HepG2 (cell line): ENCODE measurements at regions not wholly inside any gene's neighbourhood (a gene's known extent, or its start where the extent isn't known, plus 50 kb on each side); places are given as distances from the start of the nearest gene placed in this dataset.

Experiments used
- ATAC-seq: fragments of 200-7000 bp; cut with Tn5 transposase; 3 replicates; pipeline ENCODE4 v1.9.1; 2020; ENCODE audit warnings: mild to moderate bottlenecking, moderate library complexity
- BruUV-seq: library from RNA; stranded (reverse); fragments of 400-500 nt; replicated peaks from 2 replicates; lab custom pipeline; 2021; lab: Mats Ljungman, UMichigan
- CTCF ChIA-PET: fragments of 300-600 bp; formaldehyde crosslinking; extraction: SDS; loops from one replicate; lab custom pipeline; 2021; ENCODE audit warnings: low total read pairs, inconsistent platforms, low intra/inter-chr PET ratio; lab: Yijun Ruan, JAX
- POLR2A ChIA-PET: fragments of 350-600 bp; sonication (Branson Sonifier 250); formaldehyde crosslinking; loops from one replicate; lab custom pipeline; 2020; ENCODE audit warnings: antibody characterized with exemption, inconsistent platforms; lab: Yijun Ruan, JAX
- DNase-seq: peaks from one replicate; pipeline ENCODE4 v3.0.0-alpha.2; 2015; ENCODE audit warnings: low spot score
- FAIRE-seq: peaks from 3 replicates; lab custom pipeline; 2011; peaks lifted over from hg19 to GRCh38; lab: Jason Lieb, UNC
- H2AFZ ChIP-seq: one replicate; pipeline ENCODE4 v1.6.1; 2011; ENCODE audit warnings: low read length, inconsistent platforms
- H3K27ac ChIP-seq: fragments of 300-600 bp; 3 replicates; pipeline ENCODE4 v1.8.0; 2011; ENCODE audit warnings: mixed run types, mild to moderate bottlenecking, mixed read lengths, low read length, inconsistent platforms; ENCODE audit not compliant: insufficient read depth; ENCODE audit errors: extremely low read length
- H3K27me3 ChIP-seq, 2 experiments: fragments of 200-600 bp in 1 of 2; 2 replicates in 1 of 2; 3 replicates in 1 of 2; pipeline versions ENCODE4 v1.6.0 to v1.8.0; 2011; ENCODE audit warnings: low read length in 2 of 2, mild to moderate bottlenecking in 2 of 2, moderate library complexity in 2 of 2, inconsistent platforms in 1 of 2; ENCODE audit not compliant: insufficient read depth in 2 of 2, control insufficient read depth in 1 of 2
- H3K36me3 ChIP-seq, 2 experiments: fragments of 200-600 bp in 1 of 2; replicated peaks in 1 of 2; 2 replicates in 1 of 2; 3 replicates in 1 of 2; pipeline versions ENCODE4 v1.5.1 to v1.8.0; 2011; ENCODE audit warnings: low read length in 2 of 2, inconsistent platforms in 1 of 2; ENCODE audit not compliant: insufficient read depth in 2 of 2, control insufficient read depth in 1 of 2
- H3K4me1 ChIP-seq: 2 replicates; pipeline ENCODE4 v1.5.1; 2012; ENCODE audit warnings: low read length, inconsistent platforms; ENCODE audit not compliant: insufficient read depth
- H3K4me2 ChIP-seq: 2 replicates; pipeline ENCODE4 v1.6.0; 2011; ENCODE audit warnings: low read depth, low read length, inconsistent platforms
- H3K4me3 ChIP-seq, 3 experiments: fragments of 200-600 bp in 1 of 3; sonication (generic), shearing (Covaris generic) in 1 of 3; replicated peaks in 1 of 3; 2 replicates each; pipeline ENCODE4 v1.5.1; 2011 to 2016; ENCODE audit warnings: low read length in 3 of 3, inconsistent platforms in 2 of 3, low read depth in 2 of 3, mild to moderate bottlenecking in 2 of 3, control low read depth in 1 of 3, mixed read lengths in 1 of 3; ENCODE audit not compliant: insufficient read depth in 1 of 3
- H3K79me2 ChIP-seq: one replicate; pipeline ENCODE4 v1.6.1; 2011; ENCODE audit warnings: low read length, inconsistent platforms; ENCODE audit not compliant: insufficient read depth
- H3K9ac ChIP-seq: 2 replicates; pipeline ENCODE4 v1.6.0; 2011; ENCODE audit warnings: mild to moderate bottlenecking, low read depth, low read length, inconsistent platforms; ENCODE audit not compliant: insufficient read depth
- H3K9me3 ChIP-seq: 2 replicates; pipeline ENCODE4 v1.5.1; 2012; ENCODE audit warnings: mild to moderate bottlenecking, low read length
- H4K20me1 ChIP-seq: 2 replicates; pipeline ENCODE4 v1.6.0; 2011; ENCODE audit warnings: inconsistent platforms, mild to moderate bottlenecking, low read length, moderate library complexity; ENCODE audit not compliant: insufficient read depth
- FOSL1 ChIP-seq: sonication (generic); formaldehyde crosslinking; IDR thresholded peaks from 2 replicates; pipeline ENCODE4 v1.9.0; 2021; ENCODE audit warnings: missing genetic modification reagents, borderline replicate concordance
- FOSL2 ChIP-seq: sonication (generic); formaldehyde crosslinking; IDR thresholded peaks from 2 replicates; pipeline ENCODE4 v1.4.0; 2020; ENCODE audit warnings: missing genetic modification reagents
- GATAD2A ChIP-seq: IDR thresholded peaks from 2 replicates; pipeline ENCODE4 v1.6.1; 2016
- HDAC1 ChIP-seq: sonication (generic); formaldehyde crosslinking; IDR thresholded peaks from 2 replicates; pipeline ENCODE4 v1.5.1; 2020; ENCODE audit warnings: mild to moderate bottlenecking, missing genetic modification reagents
- ONECUT2 ChIP-seq: sonication (generic); formaldehyde crosslinking; IDR thresholded peaks from 2 replicates; pipeline ENCODE4 v1.4.0; 2020; ENCODE audit warnings: missing genetic modification reagents
- RBFOX2 ChIP-seq: fragments of 200-400 bp; formaldehyde crosslinking; IDR thresholded peaks from 2 replicates; pipeline ENCODE4 v1.6.1; 2017; ENCODE audit warnings: low read depth, mild to moderate bottlenecking, low read length
- SMARCC2 ChIP-seq: fragments of 450-650 bp; IDR thresholded peaks from 2 replicates; pipeline ENCODE4 v1.6.1; 2017; ENCODE audit warnings: antibody characterized with exemption, mild to moderate bottlenecking
- SNRNP70 ChIP-seq: fragments of 200-400 bp; formaldehyde crosslinking; IDR thresholded peaks from 2 replicates; pipeline ENCODE4 v1.6.1; 2017; ENCODE audit warnings: mild to moderate bottlenecking, low read depth, low read length, moderate library complexity
- TBP ChIP-seq: sonication (generic); formaldehyde crosslinking; IDR thresholded peaks from 2 replicates; pipeline ENCODE4 v1.5.0; 2020; ENCODE audit warnings: missing genetic modification reagents
- TP53 ChIP-seq: sonication (generic); formaldehyde crosslinking; conservative IDR thresholded peaks from 2 replicates; pipeline ENCODE4 v1.4.0; 2020; ENCODE audit warnings: missing genetic modification reagents
- ZEB1 ChIP-seq: IDR thresholded peaks from 2 replicates; pipeline ENCODE4 v1.6.1; 2012; ENCODE audit warnings: mild to moderate bottlenecking, low read depth, inconsistent platforms; ENCODE audit not compliant: insufficient replicate concordance
- ZZZ3 ChIP-seq: sonication (generic); formaldehyde crosslinking; IDR thresholded peaks from 2 replicates; pipeline ENCODE4 v1.4.0; 2020; ENCODE audit warnings: missing genetic modification reagents, mild to moderate bottlenecking, borderline replicate concordance
- WGBS: methylation state at CpG from one replicate; pipeline ENCODE4 v1.1.6; 2017; ENCODE audit warnings: low lambda C conversion rate; 5-methylcytosine and 5-hydroxymethylcytosine counted together
- in situ Hi-C: cut with HindIII; loops from 2 replicates; pipeline ENCODE4 v1.10.0; 2017; ENCODE audit warnings: low pct_unique_long_range_greater_than_20kb; ENCODE audit not compliant: extremely low pct_ligation_motif_present
- intact Hi-C: fragments of 100-400 bp; cut with micrococcal nuclease; formaldehyde crosslinking; loops from one replicate; pipeline ENCODE4 v1.10.0; 2022; ENCODE audit not compliant: unreplicated experiment
- TF ChIP-seq, protein P1 (sequence below): sonication (generic); formaldehyde crosslinking; conservative IDR thresholded peaks from 2 replicates; pipeline ENCODE4 v1.4.0; 2020; ENCODE audit warnings: missing genetic modification reagents
- TF ChIP-seq, protein P2 (sequence below): sonication (generic); formaldehyde crosslinking; IDR thresholded peaks from 2 replicates; pipeline ENCODE4 v1.5.0; 2020; ENCODE audit warnings: missing genetic modification reagents

DNA sequence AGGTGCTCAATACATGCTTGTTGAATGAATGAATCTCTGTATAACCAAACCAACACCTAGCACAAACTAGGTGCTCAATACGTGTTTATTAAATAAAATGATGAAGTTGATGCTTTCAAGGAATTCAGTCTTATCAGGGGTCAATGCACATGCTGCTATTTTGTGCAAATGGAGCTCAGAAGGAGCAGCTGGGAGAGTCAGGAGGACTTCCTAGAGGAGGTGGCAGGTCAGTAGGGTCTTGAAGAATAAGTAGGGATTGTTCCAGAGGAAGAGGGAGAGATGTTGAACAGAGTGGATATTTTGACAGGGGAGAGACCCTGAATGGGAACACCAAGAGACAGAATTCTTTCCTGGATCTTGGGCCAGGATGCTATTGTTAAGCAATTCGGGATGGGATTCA, 92.7 kb upstream of the LHX1 start:
- no peak overlapping the region for H2AFZ ChIP-seq
- WGBS, result 2% methylated on average over 2 of the region's 2 CpGs
- H3K4me3 ChIP-seq, result no peak overlapping the region
- no peaks in the 10 kb centered on the region for H3K9me3 ChIP-seq
- H3K79me2 ChIP-seq, result no peaks in the 10 kb centered on the region
- ChIA-PET CTCF (no interaction called here), POLR2A (no interaction called here)
- H4K20me1 ChIP-seq, result no peaks in the 10 kb centered on the region
- no peaks in the 10 kb centered on the region for H3K36me3 ChIP-seq
- no peak for DNase-seq
- FAIRE-seq, result no peak
- peaks cover 2 to 17% of the 10 kb centered on the region in 2 experiments; a peak in 4 of 5 replicates for H3K27me3 ChIP-seq
- intact Hi-C loops (no loop called here), in situ Hi-C loops (no loop called here)
- no peak for ATAC-seq
- H3K9ac ChIP-seq, result no peak overlapping the region
- TF ChIP-seq FOSL1 (CRISPR knock-in tag) (no peak), TP53 (no peak)
- H3K4me1 ChIP-seq, result no peaks in the 10 kb centered on the region
- H3K4me2 ChIP-seq, result no peak overlapping the region
- no peak overlapping the region for H3K27ac ChIP-seq
- BruUV-seq, result no TSS peak

DNA sequence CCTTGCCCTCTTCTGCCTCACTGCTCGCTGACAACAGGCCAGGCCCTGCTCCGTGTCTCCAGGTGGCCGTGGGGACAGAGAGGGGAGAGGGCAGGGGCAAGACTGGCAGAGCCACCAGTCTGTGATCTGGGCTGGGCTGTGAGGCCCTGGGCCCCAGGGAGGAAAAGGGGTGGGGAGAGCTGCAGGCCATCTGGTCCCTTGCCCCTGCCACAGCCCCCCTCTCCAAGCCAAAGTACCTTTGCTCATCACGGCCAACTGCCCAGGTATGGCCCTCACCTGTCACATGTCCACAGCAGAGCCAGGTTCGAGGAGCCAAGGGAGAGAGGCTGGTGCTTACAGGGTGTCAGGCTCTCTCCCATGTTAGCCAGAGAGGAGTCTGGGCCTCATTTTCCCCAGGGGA, 91.4 kb upstream of the LHX1 start:
- no peak overlapping the region for H3K27ac ChIP-seq
- TF ChIP-seq, protein P1, sequence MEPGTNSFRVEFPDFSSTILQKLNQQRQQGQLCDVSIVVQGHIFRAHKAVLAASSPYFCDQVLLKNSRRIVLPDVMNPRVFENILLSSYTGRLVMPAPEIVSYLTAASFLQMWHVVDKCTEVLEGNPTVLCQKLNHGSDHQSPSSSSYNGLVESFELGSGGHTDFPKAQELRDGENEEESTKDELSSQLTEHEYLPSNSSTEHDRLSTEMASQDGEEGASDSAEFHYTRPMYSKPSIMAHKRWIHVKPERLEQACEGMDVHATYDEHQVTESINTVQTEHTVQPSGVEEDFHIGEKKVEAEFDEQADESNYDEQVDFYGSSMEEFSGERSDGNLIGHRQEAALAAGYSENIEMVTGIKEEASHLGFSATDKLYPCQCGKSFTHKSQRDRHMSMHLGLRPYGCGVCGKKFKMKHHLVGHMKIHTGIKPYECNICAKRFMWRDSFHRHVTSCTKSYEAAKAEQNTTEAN, result no peak
- TF ChIP-seq GATAD2A (no peak), ONECUT2 (CRISPR knock-in tag) (no peak), RBFOX2 (no peak), TBP (CRISPR knock-in tag) (no peak), ZEB1 (no peak), HDAC1 (CRISPR knock-in tag) (no peak), FOSL2 (no peak), SNRNP70 (no peak), ZZZ3 (CRISPR knock-in tag) (no peak), FOSL1 (CRISPR knock-in tag) (no peak), SMARCC2 (no peak)
- TF ChIP-seq, protein P2, sequence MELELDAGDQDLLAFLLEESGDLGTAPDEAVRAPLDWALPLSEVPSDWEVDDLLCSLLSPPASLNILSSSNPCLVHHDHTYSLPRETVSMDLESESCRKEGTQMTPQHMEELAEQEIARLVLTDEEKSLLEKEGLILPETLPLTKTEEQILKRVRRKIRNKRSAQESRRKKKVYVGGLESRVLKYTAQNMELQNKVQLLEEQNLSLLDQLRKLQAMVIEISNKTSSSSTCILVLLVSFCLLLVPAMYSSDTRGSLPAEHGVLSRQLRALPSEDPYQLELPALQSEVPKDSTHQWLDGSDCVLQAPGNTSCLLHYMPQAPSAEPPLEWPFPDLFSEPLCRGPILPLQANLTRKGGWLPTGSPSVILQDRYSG (CRISPR knock-in tag), result no peak
- POLR2A ChIA-PET, result no interaction called here
- H3K4me1 ChIP-seq, result 0 out of 2 replicates have a peak, but pooled peaks cover 7% of the 10 kb centered on the region
- no peak overlapping the region for H2AFZ ChIP-seq
- no peak overlapping the region for H3K4me3 ChIP-seq
- no peaks in the 10 kb centered on the region for H3K36me3 ChIP-seq
- FAIRE-seq (no peak), ATAC-seq (no peak), DNase-seq (no peak)
- no peak overlapping the region for H3K4me2 ChIP-seq
- no peaks in the 10 kb centered on the region for H3K79me2 ChIP-seq
- WGBS, result 37% methylated on average over 5 of the region's 5 CpGs
- H3K27me3 ChIP-seq, result peaks cover 2 to 17% of the 10 kb centered on the region in 2 experiments; a peak in 4 of 5 replicates
- BruUV-seq, result no TSS peak
- no peak overlapping the region for H3K9ac ChIP-seq
- in situ Hi-C loops, result no loop called here
- no peaks in the 10 kb centered on the region for H3K9me3 ChIP-seq
- CTCF ChIA-PET, result no interaction called here
- no peaks in the 10 kb centered on the region for H4K20me1 ChIP-seq
- intact Hi-C loops, result no loop called here
